ENCODE measurements at regions not wholly inside any gene's neighbourhood (a gene's known extent, or its start where the extent isn't known, plus 50 kb on each side); places are given as distances from the start of the nearest gene placed in this dataset.
"Not testable (repeated sequence)": the region's sequence is repeated elsewhere in the genome, so short reads cannot be mapped to it uniquely, and the experiment has no call there.

GRCh38 chr6:141780296-141780695, 352.4 kb upstream of the GJE1 start:
- DNase-seq (ENCODE audit: low read depth), result no peak

DNA sequence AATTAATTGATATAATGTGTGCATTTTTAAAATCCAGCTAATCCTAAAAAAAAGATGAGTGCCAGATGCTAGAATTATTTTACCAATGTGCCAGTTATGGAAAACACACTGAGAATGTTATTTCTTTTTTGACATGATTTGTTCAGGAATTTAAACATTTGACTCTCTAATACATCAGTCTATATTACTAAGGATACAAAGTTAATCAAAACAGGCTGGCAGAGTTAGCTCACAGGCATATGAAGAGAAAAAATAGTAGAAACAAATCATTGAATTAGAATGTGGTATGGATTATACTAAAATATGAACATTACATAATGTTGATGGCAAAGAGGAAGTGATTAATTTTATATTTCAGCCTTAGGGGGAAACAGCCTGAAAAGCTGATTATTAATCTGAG, 368.3 kb upstream of the GJE1 start:
- DNase-seq (ENCODE audit: low read depth), result no peak

- no peak for DNase-seq (ENCODE audit: low read depth)
Measured at GRCh38 chr6:141758430-141758829, 374.3 kb upstream of the GJE1 start.

DNA sequence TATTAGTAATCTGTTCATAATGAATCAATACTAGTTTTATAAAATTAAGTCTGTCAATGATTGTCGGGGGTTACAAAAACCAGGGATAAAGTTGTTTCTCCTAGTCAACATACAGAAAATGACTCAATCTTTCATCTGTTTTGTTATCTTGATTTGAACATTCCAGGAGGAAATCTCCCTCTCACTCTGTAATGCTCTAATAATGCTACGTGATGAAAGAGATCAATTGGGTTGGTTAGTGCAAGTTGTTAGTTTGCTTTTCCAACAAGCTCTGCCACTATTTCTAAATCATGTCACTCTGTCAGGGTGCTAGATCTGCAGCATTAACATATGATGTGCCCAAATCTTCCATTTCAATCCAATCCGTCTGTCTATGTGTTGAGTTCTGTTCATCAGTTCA, 379.5 kb upstream of the GJE1 start:
- no peak for DNase-seq (ENCODE audit: low read depth)

- peak; percentile 14 for DNase-seq (ENCODE audit: low read depth)
Measured at GRCh38 chr6:141752677-141753076, 380.0 kb upstream of the GJE1 start.

GRCh38 chr6:141746324-141746723, 386.4 kb upstream of the GJE1 start:
- not testable (repeated sequence) for DNase-seq (ENCODE audit: low read depth)

- DNase-seq (ENCODE audit: low read depth), result no peak
Measured at GRCh38 chr6:141744971-141745370, 387.8 kb upstream of the GJE1 start.

DNA sequence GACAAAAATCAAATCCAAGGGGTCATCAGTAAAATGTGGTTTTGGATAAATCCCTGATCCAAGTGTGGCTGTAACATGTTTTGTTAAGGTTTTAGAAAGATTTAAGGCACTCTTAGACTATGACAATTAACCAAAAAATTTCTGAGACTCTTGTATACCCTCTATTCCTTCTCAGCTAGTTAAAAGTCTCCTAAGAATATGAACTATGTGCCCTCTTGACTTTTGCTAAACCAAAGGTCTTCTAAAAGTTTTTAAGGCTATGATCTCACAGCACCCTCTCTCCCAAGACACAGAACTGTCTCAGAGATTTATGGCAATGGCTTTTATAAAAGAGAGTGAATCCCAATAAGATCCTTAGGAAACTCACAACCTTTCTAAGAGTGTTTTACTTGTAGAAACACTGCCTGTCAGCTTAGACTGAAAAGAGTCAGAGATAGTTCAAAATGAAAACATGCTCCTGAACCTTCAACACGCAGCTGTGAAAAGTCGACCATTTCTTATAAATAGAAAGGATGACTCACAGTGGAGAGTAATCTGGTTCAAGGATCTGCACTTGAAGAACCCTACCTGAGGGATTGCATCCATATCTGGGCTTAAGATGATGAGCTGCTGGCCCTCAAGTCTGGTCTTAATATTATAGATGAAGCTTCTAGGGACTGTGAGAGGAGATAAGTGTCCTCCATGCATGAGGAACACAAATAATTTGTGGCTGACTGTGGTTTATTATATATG, 388.4 kb upstream of the GJE1 start:
- DNase-seq (ENCODE audit: low read depth), result peak; percentile 17

- DNase-seq (ENCODE audit: low read depth), result no peak
Measured at GRCh38 chr6:141736104-141736503, 396.6 kb upstream of the GJE1 start.

- no peak for DNase-seq (ENCODE audit: low read depth)
Measured at GRCh38 chr6:141735126-141735525, 397.6 kb upstream of the GJE1 start.

DNA sequence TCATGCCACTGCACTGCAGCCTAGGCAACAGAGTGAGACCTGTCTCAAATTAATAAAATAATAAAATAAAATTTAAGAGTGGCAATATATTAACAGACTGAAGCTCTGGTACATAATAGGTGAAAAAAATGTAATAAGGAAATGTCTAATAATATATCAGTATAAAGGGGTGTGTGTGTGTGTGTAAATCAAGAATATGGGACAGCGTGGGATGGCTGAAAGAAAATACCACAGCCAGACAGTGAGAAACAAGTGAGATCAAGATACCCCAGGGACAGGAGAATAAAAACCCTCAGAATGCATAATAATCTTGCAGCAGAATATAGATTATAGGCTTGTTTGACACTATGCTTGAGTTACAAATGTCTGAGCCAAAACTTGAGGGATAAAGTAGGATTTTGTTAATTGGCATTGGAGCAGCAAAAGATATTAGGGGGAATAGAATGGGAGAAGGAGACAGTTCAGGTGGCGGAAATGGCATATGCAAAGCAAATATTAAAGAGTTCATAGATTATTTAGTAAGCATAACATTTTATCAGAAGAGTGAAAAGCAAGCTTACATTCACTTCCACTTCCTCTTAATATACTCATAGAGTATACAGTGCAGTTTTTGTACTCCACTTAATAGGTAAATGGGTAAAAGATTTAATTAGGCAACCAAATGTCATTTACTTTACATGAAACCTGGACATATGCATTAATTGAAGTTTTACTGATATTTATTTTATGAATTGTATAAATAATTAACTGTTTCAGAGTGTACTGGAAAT, 398.5 kb upstream of the GJE1 start:
- DNase-seq (ENCODE audit: low read depth), result no peak

GRCh38 chr6:141729146-141729545, 403.6 kb upstream of the GJE1 start:
- DNase-seq (ENCODE audit: low read depth), result no peak

DNA sequence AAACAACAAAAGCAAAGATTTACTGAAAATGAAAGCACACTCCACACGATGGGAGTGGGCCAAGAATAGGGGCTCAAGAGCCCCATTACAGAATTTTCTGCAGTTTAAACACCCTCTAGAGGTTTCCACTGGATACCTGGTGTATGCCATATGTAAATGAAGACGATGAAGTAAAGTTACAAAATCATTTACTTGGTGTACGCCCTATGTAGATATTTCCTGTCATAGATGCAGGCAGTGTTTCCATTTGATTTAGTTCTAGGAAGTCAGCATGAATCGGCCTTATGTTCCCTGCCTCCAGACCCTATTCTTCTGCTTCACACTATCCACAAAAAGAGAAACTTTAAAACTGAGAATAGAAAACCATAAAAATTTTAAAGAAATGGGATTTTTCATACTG, 404.4 kb upstream of the GJE1 start:
- DNase-seq (ENCODE audit: low read depth), result no peak

DNA sequence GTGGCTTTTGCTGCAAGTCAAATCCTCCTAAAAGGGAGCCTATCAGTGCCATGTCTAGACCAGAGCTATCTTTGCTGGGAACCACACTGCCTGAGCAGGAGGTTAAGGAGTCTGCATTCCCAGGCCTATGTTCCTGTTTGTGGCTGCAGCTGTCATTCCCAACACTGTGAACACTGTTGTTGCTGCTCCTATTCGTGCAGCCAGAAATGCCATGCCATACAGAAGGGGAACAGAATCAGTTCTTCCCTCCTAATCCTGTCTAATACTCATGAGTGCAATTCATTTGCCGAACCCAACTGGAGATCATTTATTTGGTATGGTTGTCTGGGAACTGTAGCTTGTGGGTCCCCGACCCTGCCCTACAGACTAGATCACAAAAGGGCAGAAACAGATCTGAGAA, 406.5 kb upstream of the GJE1 start:
- peak; percentile 1 for DNase-seq (ENCODE audit: low read depth)

DNA sequence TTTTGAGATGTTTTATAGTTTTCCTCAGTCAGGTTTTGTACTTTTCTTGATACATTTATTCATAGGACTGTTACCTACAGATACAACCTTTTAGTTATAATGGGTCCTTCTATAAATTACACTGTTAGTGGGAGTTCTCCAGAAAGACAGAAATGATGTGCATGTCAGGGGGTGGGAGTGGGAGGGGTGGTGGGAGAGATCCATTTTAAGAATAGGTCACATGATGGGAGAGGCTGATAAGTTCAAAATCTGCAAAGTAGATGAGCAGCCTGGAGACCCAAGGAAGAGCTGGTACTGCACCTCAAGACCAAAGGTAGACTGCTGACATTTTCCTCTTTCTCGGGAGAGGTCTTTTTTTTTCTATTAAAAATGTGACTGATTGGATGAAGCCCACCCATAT, 408.0 kb upstream of the GJE1 start:
- DNase-seq (ENCODE audit: low read depth), result no peak

DNA sequence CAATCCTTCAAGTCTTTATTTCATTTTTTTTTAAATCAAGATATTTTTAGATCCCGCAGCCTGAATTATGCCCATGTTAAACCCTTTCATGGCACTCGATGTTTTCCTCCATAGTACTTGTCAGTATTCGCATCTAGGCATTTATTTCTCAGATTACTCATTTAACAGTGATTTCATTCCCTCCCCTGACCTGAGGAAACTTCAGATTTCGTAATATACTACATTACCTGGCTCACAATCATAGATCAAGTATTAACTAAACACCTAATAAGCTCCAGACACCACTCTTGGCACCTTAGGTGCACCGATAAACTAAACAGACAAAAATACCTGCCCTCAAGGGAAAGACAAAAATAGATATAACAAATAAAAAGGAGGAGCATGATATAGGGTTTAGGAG, 413.2 kb upstream of the GJE1 start:
- DNase-seq (ENCODE audit: low read depth), result no peak

DNA sequence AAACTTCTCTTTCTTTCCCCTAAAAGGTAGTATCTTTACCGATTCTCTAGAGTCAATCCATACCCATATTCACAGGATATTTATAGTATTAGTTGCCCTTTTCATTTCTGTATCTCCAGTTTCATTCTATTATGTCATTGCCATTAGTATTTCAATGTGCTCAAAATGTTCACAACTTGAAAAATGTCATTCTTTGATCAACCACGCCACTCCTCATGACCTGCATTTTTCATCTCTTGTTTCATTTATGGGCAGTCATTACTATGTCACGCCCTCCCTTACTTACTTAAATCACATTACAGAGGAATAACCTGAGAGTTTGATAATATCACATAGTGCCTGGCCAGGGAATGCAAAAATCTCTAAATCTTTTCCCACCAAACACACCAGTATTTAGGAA, 427.3 kb upstream of the GJE1 start:
- DNase-seq (ENCODE audit: low read depth), result no peak

DNA sequence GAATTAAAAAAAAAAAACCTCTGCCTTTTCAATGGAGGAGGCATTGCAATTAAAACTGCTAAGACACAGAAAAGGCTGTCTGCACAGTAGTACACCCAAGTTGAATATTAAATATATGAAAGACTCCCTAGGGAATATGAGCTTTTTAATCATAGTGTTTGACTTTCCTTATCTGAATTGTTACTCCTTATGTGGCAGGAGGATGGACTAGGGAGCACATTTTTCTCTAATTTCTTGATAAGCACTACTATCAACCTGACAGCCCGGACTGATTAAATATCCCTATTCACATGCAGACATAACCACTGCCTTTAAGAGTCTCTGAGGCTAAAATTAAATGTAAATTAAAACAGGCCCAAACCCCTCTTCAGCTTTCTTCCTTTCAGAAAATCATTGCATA, 428.6 kb upstream of the GJE1 start:
- DNase-seq (ENCODE audit: low read depth), result no peak

- no peak for DNase-seq (ENCODE audit: low read depth)
Measured at GRCh38 chr6:141701732-141702131, 431.0 kb upstream of the GJE1 start.

DNA sequence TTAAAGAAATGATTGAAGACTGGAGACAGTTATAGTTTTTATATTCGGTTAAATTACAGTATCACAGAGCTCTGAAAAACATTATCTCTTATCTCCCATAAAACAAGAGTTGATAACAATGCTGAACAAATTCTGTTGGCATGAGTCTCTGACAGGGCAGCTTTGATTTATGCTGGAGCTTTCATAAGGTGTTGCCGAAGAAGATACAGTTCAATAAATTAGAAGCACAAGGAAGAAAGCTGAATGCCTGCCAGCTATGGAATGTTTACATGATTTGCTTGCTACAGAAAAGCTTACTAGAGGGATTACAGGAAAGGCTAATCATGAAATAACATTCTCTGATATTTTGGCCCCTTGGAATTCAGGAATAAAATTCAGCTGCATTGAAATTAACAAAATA, 431.9 kb upstream of the GJE1 start:
- DNase-seq (ENCODE audit: low read depth), result peak; percentile 14

DNA sequence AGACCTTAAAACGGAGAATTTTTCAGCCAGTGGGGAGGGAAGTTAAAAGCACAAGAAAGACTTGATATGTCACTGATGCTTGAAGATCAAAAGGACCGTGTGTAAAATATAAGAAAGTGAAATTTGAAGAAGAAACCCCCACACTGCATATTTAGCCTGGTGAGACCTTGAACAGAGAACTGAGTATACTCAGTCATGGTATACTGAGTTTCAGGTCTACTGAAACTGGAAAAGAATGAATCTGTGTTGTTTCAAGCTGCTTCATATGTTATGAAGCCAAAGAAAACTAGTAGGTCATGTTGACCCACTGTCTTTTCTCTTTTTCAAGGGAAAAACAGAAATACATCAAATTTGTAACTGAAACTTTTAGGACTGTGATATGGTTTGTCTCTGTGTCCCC, 443.8 kb upstream of the GJE1 start:
- no peak for DNase-seq (ENCODE audit: low read depth)

- peak; percentile 28 for DNase-seq (ENCODE audit: low read depth)
Measured at GRCh38 chr6:141685416-141685815, 447.3 kb upstream of the GJE1 start.

DNA sequence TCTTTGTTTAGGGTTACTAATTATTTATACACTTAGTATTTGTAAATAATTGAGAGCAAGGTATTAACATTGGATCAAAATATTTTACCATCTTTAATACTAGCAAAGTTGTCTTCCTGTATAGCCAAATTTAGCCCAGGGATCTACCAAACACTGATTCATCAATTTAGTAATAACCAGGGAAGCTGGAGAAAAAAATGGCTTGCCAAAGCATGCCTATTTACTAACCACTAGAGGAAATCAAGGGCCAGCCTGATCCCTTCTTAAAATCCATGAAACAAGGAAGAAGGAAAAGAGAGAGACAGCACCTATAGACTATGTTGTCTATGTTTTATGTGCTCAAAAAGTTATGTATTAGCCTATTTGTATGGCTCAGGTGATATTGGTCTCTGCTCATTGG, 450.3 kb upstream of the GJE1 start:
- no peak for DNase-seq (ENCODE audit: low read depth)
